ENCODE measurements at regions not wholly inside any gene's neighbourhood (a gene's known extent, or its start where the extent isn't known, plus 50 kb on each side); places are given as distances from the start of the nearest gene placed in this dataset.

DNA sequence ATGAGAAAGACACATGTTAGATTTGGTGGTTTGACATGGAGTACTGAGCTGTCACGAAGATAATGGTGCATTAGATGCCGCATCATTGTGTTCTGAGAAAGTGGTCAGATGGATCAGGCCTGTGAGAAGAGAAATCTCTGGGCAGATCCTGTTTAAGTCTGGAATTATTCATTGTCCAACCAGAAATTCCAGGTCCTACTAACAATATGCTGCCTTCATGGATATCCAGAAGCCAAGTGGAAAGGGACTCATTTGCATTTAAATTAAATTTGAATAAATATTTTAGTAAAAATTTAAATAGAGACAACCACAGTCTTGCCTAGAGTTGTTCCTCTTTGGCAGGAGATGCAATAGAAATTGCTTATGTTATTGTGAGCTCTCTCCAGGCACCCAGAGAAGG is 330.5 kb upstream of the TMEM132C start:
- no peak overlapping the region for H3K4me3 ChIP-seq (ENCODE audit: low read depth, low read length)
- DNase-seq (ENCODE audit: low read depth): no peak
- TF ChIP-seq, protein P1, sequence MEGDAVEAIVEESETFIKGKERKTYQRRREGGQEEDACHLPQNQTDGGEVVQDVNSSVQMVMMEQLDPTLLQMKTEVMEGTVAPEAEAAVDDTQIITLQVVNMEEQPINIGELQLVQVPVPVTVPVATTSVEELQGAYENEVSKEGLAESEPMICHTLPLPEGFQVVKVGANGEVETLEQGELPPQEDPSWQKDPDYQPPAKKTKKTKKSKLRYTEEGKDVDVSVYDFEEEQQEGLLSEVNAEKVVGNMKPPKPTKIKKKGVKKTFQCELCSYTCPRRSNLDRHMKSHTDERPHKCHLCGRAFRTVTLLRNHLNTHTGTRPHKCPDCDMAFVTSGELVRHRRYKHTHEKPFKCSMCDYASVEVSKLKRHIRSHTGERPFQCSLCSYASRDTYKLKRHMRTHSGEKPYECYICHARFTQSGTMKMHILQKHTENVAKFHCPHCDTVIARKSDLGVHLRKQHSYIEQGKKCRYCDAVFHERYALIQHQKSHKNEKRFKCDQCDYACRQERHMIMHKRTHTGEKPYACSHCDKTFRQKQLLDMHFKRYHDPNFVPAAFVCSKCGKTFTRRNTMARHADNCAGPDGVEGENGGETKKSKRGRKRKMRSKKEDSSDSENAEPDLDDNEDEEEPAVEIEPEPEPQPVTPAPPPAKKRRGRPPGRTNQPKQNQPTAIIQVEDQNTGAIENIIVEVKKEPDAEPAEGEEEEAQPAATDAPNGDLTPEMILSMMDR (IDR thresholded peaks at IDR 0.05; ENCODE audit: insufficient read depth, low read depth, low read length): no peak

DNA sequence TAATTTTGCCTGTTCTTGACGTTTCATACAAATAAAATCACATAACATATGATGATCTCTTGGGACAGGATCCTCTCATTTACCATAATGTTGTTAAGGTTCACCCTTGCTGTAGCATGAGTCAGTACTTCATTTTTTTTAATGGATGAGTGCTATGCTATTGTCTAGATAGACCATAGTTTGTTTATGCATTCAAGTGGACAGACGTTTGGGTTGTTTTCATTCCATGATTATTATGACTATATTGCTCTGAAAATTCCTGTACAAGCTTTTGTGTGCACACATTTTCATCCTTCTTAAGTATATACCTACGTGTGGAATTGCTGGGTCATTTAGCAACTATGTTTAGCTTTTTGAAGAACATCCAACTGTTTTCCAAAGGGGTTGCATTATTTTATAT is 325.6 kb upstream of the TMEM132C start:
- DNase-seq (ENCODE audit: low read depth): peak; percentile 80
- TF ChIP-seq, protein P1 (IDR thresholded peaks at IDR 0.05; ENCODE audit: insufficient read depth, low read depth, low read length): no peak
- no peak overlapping the region for H3K4me3 ChIP-seq (ENCODE audit: low read depth, low read length)

DNA sequence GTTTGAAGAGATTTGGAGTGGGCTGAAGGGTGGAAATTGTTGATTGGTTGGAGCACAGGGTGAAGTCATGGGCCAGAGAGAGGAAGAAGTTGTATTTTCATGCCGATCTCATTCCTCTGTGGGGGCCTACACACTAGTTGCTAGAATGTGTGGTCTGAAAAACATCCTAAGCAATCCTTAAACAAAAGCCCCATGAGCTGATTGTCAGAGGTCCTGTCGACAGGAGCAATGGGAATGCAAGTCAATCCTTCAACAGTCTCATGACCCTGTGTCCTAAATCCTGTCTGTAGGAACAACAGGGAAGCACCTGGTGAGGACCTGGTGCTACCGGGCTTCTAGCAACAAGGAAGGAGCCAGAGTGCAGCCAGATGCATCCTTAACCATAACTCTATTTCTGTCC is 324.0 kb upstream of the TMEM132C start:
- DNase-seq (ENCODE audit: low read depth): no peak
- no peak overlapping the region for H3K4me3 ChIP-seq (ENCODE audit: low read depth, low read length)
- TF ChIP-seq, protein P1 (IDR thresholded peaks at IDR 0.05; ENCODE audit: insufficient read depth, low read depth, low read length): no peak

DNA sequence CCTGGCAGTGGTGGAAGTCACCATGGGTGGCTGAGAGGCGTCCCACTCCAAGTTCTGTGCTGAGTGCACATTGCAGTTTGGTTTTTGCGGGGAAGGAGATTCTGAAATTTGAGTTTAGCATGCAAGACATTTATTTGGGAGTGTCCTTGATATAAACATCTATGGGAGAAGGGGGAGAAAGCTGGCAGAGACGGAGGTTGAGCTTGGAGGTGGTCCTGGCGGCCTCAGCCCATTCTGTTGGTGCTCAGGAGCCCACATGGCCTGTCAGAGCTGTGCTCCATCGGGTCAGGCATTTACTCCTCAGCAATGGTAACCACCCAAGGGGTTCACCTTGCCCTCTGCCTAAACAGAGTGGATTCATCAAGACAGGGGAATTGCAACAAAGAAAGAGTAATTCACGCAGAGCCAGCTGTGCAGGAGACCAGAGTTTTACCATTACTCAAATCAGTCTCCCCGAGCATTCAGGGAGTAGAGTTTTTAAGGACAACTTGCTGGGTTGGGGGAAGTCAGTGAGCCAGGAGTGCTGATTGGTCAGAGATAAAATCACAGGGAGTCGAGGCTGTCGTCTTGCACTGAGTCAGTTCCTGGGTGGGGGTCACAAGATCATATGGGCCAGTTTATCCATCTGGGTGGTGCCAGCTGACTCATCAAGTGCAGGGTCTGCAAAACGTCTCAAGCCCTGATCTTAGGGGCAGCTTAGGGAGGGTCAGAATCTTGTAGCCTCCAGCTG is 323.3 kb upstream of the TMEM132C start:
- TF ChIP-seq, protein P1 (IDR thresholded peaks at IDR 0.05; ENCODE audit: insufficient read depth, low read depth, low read length): no peak
- DNase-seq (ENCODE audit: low read depth): peak; percentile 96

DNA sequence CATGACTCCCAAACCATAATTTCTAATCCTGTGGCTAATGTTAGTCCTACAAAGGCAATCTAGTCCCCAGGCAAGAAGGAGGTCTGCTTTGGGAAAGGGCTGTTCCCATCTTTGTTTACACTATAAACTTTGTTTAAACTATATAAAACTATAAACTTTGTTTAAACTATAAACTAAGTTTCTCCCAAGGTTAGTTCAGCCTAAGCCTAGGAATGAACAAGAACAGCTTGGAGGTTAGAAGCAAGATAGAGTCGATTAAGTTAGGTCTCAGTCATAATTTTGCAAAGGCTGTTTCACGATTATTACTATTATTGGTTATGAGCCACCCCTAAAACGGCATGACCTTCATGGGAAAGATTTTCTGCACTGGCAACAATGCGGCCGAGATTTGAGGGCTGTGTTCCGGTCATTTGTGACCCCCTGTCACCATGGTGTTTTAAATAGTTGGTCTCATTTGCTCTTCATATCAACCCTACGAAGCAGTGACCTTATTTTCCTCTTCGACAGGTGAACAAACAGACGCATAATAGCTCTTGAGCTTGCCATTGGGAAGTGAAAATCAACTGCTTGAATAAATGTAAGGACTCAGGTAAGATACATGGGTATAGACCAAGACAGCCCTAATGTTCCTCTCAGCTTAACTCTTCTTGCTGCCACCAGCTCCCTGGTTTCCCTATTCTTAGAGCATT is 322.6 kb upstream of the TMEM132C start:
- H3K4me3 ChIP-seq (ENCODE audit: low read depth, low read length): no peak overlapping the region
- TF ChIP-seq, protein P1 (IDR thresholded peaks at IDR 0.05; ENCODE audit: insufficient read depth, low read depth, low read length): no peak
- no peak for DNase-seq (ENCODE audit: low read depth)

More for the DNA sequence above, 323.3 kb upstream of the TMEM132C start:
- H3K4me3 ChIP-seq (ENCODE audit: low read depth, low read length): no peak overlapping the region

DNA sequence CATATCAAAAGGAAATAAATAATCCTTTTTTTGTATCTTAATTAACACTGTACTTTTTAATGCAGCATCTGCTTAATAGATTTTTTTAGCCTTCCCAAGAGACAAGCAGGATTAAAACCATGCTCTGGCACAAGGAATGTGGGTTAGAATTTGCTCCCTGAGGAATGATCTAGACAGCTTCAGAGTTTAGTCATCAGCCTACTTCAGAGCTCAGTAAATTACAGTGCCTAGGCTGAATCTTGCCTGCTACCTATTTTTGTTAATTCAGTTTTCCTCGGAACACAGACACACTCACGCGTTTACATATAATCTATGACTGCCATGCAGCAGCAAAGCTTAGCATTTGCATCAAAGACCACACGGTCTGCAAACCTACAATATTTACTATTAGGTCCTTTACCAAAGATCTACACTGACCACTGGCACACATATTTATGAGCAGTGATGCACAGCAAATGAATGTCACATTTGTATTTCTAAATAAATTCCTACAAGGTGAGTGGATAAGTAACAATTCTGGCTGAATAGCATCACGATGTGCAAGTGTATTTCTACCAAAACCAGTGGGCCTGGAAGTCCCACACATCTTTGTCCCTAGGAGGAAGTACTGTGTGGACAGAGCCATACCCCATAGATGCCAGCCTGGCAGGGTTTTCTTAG is 309.8 kb upstream of the TMEM132C start:
- no peak overlapping the region for H3K4me3 ChIP-seq (ENCODE audit: low read depth, low read length)
- DNase-seq (ENCODE audit: low read depth): peak; percentile 28
- TF ChIP-seq, protein P1 (IDR thresholded peaks at IDR 0.05; ENCODE audit: insufficient read depth, low read depth, low read length): no peak
